SK-N-SH treated with all-trans-retinoic acid at 6 μM for 48 hours (cell line): ENCODE measurements at regions not wholly inside any gene's neighbourhood (a gene's known extent, or its start where the extent isn't known, plus 50 kb on each side); places are given as distances from the start of the nearest gene placed in this dataset.

Experiments
- PATZ1 ChIP-seq: fragments of 250-450 bp; sonication (Bioruptor Pico); IDR thresholded peaks from 2 replicates; pipeline ENCODE4 v1.8.0; 2020; ENCODE audit warnings: mild to moderate bottlenecking, moderate library complexity, borderline replicate concordance
- ZFP3 ChIP-seq: fragments of 250-450 bp; sonication (Bioruptor Pico); IDR thresholded peaks from 2 replicates; pipeline ENCODE4 v1.5.0; 2020; ENCODE audit warnings: mild to moderate bottlenecking, moderate library complexity
- ZNF8 ChIP-seq: fragments of 450-650 bp; formaldehyde crosslinking; IDR thresholded peaks from 2 replicates; pipeline ENCODE4 v1.5.0; 2020; ENCODE audit warnings: mild to moderate bottlenecking, moderate library complexity

GRCh38 chr2:217444509-217444908 lies 558.3 kb downstream of the TNS1 start:
- TF ChIP-seq PATZ1 (CRISPR knock-in tag) (no peak), ZFP3 (CRISPR knock-in tag) (no peak), ZNF8 (CRISPR knock-in tag) (no peak)
